ENCODE measurements at regions not wholly inside any gene's neighbourhood (a gene's known extent, or its start where the extent isn't known, plus 50 kb on each side); places are given as distances from the start of the nearest gene placed in this dataset.
"Not testable (repeated sequence)": the region's sequence is repeated elsewhere in the genome, so short reads cannot be mapped to it uniquely, and the experiment has no call there.

- H3K4me1 ChIP-seq; H3K27me3 ChIP-seq; H3K27ac ChIP-seq; H3K4me3 ChIP-seq; intact Hi-C loops (cut with DNase I); DNase-seq (ENCODE audit: extremely low spot score in 2 of 2); H3K36me3 ChIP-seq; H3K9me3 ChIP-seq: not testable (repeated sequence)
These were observed 220.6 kb upstream of the IRAK1BP1 start for GRCh38 chr6:78646542-78647415.

GRCh38 chr6:78665819-78666218, 201.5 kb upstream of the IRAK1BP1 start:
- H3K4me1 ChIP-seq; H3K9me3 ChIP-seq; H3K27ac ChIP-seq; H3K4me3 ChIP-seq; DNase-seq (ENCODE audit: extremely low spot score in 2 of 2); H3K27me3 ChIP-seq; intact Hi-C loops (cut with DNase I); H3K36me3 ChIP-seq: not testable (repeated sequence)

- intact Hi-C loops (cut with DNase I) = no loop called here
- Histone ChIP-seq H3K27me3 (no peaks in the 10 kb centered on the region), H3K4me1 (no peaks in the 10 kb centered on the region), H3K9me3 (no peaks in the 10 kb centered on the region), H3K36me3 (no peaks in the 10 kb centered on the region), H3K27ac (no peak overlapping the region), H3K4me3 (no peak overlapping the region)
- TF ChIP-seq POLR2A (IDR thresholded peaks at IDR 0.05) (no peak), CTCF (IDR thresholded peaks at IDR 0.05) (no peak), POLR2AphosphoS5 (IDR thresholded peaks at IDR 0.05; ENCODE audit: insufficient read depth in 1 of 2, low read depth in 1 of 2) (no peak)
- no peak for DNase-seq (ENCODE audit: extremely low spot score in 2 of 2)
These were observed 200.6 kb upstream of the IRAK1BP1 start for GRCh38 chr6:78666764-78667163.

GRCh38 chr6:78670156-78670555, 197.2 kb upstream of the IRAK1BP1 start:
- H3K4me1 ChIP-seq = no peaks in the 10 kb centered on the region
- H3K27ac ChIP-seq = no peak overlapping the region
- H3K9me3 ChIP-seq = no peaks in the 10 kb centered on the region
- DNase-seq (ENCODE audit: extremely low spot score in 2 of 2) = no peak
- no peaks in the 10 kb centered on the region for H3K36me3 ChIP-seq
- no peaks in the 10 kb centered on the region for H3K27me3 ChIP-seq
- intact Hi-C loops (cut with DNase I) = no loop called here
- no peak overlapping the region for H3K4me3 ChIP-seq
- no peak for TF ChIP-seq CTCF (IDR thresholded peaks at IDR 0.05)
- no peak for TF ChIP-seq POLR2A (IDR thresholded peaks at IDR 0.05)
- TF ChIP-seq POLR2AphosphoS5 (IDR thresholded peaks at IDR 0.05; ENCODE audit: insufficient read depth in 1 of 2, low read depth in 1 of 2) = no peak

GRCh38 chr6:78670802-78671201, 196.5 kb upstream of the IRAK1BP1 start:
- H3K9me3 ChIP-seq = no peaks in the 10 kb centered on the region
- H3K27ac ChIP-seq = no peak overlapping the region
- TF ChIP-seq CTCF (IDR thresholded peaks at IDR 0.05) (no peak), POLR2A (IDR thresholded peaks at IDR 0.05) (no peak), POLR2AphosphoS5 (IDR thresholded peaks at IDR 0.05; ENCODE audit: insufficient read depth in 1 of 2, low read depth in 1 of 2) (no peak)
- H3K27me3 ChIP-seq = no peaks in the 10 kb centered on the region
- H3K4me3 ChIP-seq = no peak overlapping the region
- H3K36me3 ChIP-seq = no peaks in the 10 kb centered on the region
- no peak for DNase-seq (ENCODE audit: extremely low spot score in 2 of 2)
- intact Hi-C loops (cut with DNase I) = no loop called here
- H3K4me1 ChIP-seq = no peaks in the 10 kb centered on the region

GRCh38 chr6:78676069-78677007, 191.0 kb upstream of the IRAK1BP1 start:
- H3K9me3 ChIP-seq; intact Hi-C loops (cut with DNase I); H3K36me3 ChIP-seq; H3K4me3 ChIP-seq; H3K4me1 ChIP-seq; H3K27ac ChIP-seq; DNase-seq (ENCODE audit: extremely low spot score in 2 of 2); H3K27me3 ChIP-seq: not testable (repeated sequence)
